ENCODE measurements at regions not wholly inside any gene's neighbourhood (a gene's known extent, or its start where the extent isn't known, plus 50 kb on each side); places are given as distances from the start of the nearest gene placed in this dataset.

DNA sequence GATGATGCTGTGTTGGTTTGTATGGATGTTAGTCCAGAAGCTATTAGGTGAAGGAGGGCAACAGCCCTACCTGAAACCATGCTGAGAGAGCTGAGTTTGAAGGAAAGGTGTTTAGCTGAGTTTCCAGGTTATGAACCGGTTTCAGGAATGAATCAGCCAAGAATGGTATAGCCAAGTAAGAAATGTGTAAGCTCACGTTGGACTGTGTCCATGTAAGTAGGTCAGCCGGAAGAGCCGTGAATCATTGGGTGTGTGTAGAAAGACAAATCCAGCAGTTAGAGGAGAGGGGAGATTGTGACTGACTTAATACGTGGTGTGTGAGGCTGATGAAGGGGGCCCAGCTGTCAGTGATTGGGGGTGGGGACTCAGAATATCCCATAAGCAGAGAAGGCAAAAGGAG, 77.2 kb upstream of the SPIN4 start:
- TF ChIP-seq, protein P1, sequence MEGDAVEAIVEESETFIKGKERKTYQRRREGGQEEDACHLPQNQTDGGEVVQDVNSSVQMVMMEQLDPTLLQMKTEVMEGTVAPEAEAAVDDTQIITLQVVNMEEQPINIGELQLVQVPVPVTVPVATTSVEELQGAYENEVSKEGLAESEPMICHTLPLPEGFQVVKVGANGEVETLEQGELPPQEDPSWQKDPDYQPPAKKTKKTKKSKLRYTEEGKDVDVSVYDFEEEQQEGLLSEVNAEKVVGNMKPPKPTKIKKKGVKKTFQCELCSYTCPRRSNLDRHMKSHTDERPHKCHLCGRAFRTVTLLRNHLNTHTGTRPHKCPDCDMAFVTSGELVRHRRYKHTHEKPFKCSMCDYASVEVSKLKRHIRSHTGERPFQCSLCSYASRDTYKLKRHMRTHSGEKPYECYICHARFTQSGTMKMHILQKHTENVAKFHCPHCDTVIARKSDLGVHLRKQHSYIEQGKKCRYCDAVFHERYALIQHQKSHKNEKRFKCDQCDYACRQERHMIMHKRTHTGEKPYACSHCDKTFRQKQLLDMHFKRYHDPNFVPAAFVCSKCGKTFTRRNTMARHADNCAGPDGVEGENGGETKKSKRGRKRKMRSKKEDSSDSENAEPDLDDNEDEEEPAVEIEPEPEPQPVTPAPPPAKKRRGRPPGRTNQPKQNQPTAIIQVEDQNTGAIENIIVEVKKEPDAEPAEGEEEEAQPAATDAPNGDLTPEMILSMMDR (IDR thresholded peaks at IDR 0.05), result no peak
- TF ChIP-seq ZFX (IDR thresholded peaks at IDR 0.05; ENCODE audit: borderline replicate concordance), result no peak

Data from 22Rv1 (cell line).